PC-9 (cell line): ENCODE measurements at regions not wholly inside any gene's neighbourhood (a gene's known extent, or its start where the extent isn't known, plus 50 kb on each side); places are given as distances from the start of the nearest gene placed in this dataset.

Source experiments
- EZH2 ChIP-seq: fragments of 200-600 bp; sonication (generic); IDR thresholded peaks from 2 replicates; pipeline ENCODE4 v1.8.0; 2017; ENCODE audit warnings: antibody characterized with exemption, low read depth
- TF ChIP-seq, protein P1 (sequence below): fragments of 200-600 bp; sonication (generic); conservative IDR thresholded peaks from 2 replicates; pipeline ENCODE4 v1.6.1; 2017; ENCODE audit warnings: mixed run types, antibody characterized with exemption, mild to moderate bottlenecking, moderate library complexity

DNA sequence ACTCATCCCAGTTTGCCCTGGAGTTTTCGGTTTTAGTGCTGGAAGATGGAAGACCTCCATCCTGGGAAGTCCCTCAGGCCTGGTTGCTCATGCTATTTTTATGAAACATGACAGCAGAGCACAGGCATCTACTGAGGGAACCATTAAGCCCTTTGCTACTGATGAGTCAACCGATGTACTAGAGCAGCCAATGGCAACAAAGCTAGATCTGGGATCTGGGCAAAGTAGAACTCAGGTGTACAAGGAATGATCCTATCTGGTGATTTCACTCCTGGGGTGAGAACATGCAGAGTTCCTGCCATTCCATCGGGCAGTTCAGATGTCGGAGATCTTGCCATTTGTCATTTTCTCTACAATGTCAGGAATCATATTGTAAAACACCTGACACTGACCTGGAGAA, 166.2 kb upstream of the NSMCE3 start:
- TF ChIP-seq, protein P1, sequence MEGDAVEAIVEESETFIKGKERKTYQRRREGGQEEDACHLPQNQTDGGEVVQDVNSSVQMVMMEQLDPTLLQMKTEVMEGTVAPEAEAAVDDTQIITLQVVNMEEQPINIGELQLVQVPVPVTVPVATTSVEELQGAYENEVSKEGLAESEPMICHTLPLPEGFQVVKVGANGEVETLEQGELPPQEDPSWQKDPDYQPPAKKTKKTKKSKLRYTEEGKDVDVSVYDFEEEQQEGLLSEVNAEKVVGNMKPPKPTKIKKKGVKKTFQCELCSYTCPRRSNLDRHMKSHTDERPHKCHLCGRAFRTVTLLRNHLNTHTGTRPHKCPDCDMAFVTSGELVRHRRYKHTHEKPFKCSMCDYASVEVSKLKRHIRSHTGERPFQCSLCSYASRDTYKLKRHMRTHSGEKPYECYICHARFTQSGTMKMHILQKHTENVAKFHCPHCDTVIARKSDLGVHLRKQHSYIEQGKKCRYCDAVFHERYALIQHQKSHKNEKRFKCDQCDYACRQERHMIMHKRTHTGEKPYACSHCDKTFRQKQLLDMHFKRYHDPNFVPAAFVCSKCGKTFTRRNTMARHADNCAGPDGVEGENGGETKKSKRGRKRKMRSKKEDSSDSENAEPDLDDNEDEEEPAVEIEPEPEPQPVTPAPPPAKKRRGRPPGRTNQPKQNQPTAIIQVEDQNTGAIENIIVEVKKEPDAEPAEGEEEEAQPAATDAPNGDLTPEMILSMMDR: no peak
- no peak for TF ChIP-seq EZH2
